HL-60 (cell line): ENCODE measurements at regions not wholly inside any gene's neighbourhood (a gene's known extent, or its start where the extent isn't known, plus 50 kb on each side); places are given as distances from the start of the nearest gene placed in this dataset.

Source experiments
- DNase-seq, 2 experiments: peaks; one replicate each; pipeline ENCODE4 v3.0.0-alpha.2; 2010 to 2020; ENCODE audit warnings: low read depth in 1 of 2, low spot score in 1 of 2
- H3K27ac ChIP-seq: fragments of 250-450 bp; sonication (Bioruptor Pico); replicated peaks from 2 replicates; pipeline ENCODE4 v1.5.1; 2020; ENCODE audit warnings: mild to moderate bottlenecking, moderate library complexity
- H3K27me3 ChIP-seq: fragments of 250-450 bp; sonication (Bioruptor Pico); 2 replicates; pipeline ENCODE4 v1.5.1; 2021; ENCODE audit warnings: mild to moderate bottlenecking, moderate library complexity; ENCODE audit not compliant: insufficient read depth, poor library complexity, severe bottlenecking
- H3K4me3 ChIP-seq: replicated peaks from 2 replicates; pipeline ENCODE4 v1.5.1; 2011; ENCODE audit warnings: mild to moderate bottlenecking, control low read depth, low read length; ENCODE audit not compliant: insufficient read depth
- CTCF ChIP-seq: IDR thresholded peaks from one replicate; pipeline ENCODE4 v1.5.1; 2011; ENCODE audit warnings: low read length, control low read depth, inconsistent platforms; ENCODE audit not compliant: insufficient read depth
- GABPA ChIP-seq: IDR thresholded peaks from 2 replicates; pipeline ENCODE4 v1.6.1; 2012; ENCODE audit warnings: low read depth
- POLR2AphosphoS5 ChIP-seq: IDR thresholded peaks from 2 replicates; pipeline ENCODE4 v1.6.1; 2012; ENCODE audit warnings: low read depth
- REST ChIP-seq: IDR thresholded peaks from 2 replicates; pipeline ENCODE4 v1.6.1; 2012; ENCODE audit warnings: low read depth; ENCODE audit not compliant: insufficient replicate concordance
- SPI1 ChIP-seq: IDR thresholded peaks from 2 replicates; pipeline ENCODE4 v1.6.1; 2012; ENCODE audit warnings: low read depth, mild to moderate bottlenecking, borderline replicate concordance

- H3K27ac ChIP-seq: no peak overlapping the region
- TF ChIP-seq GABPA: no peak
- no peak for TF ChIP-seq CTCF
- no peak for TF ChIP-seq SPI1
- TF ChIP-seq REST: no peak
- no peak for TF ChIP-seq POLR2AphosphoS5
- no peaks in the 10 kb centered on the region for H3K27me3 ChIP-seq
- DNase-seq: no peak
- H3K4me3 ChIP-seq: no peak overlapping the region
Observed at GRCh38 chr6:131379948-131380347, 193.1 kb upstream of the ARG1 start.

GRCh38 chr6:131381052-131381708 is 191.8 kb upstream of the ARG1 start:
- TF ChIP-seq REST (no peak), CTCF (no peak), POLR2AphosphoS5 (no peak), SPI1 (no peak), GABPA (no peak)
- no peak overlapping the region for H3K4me3 ChIP-seq
- DNase-seq: no peak

GRCh38 chr6:131381709-131382093 is 191.3 kb upstream of the ARG1 start:
- DNase-seq: no peak
- no peak overlapping the region for H3K27ac ChIP-seq

More at GRCh38 chr6:131381052-131381708, 191.8 kb upstream of the ARG1 start:
- Histone ChIP-seq H3K27me3 (no peaks in the 10 kb centered on the region), H3K27ac (no peak overlapping the region)

More at GRCh38 chr6:131381709-131382093, 191.3 kb upstream of the ARG1 start:
- no peak overlapping the region for H3K4me3 ChIP-seq
- TF ChIP-seq REST: peak; percentile 58
- TF ChIP-seq CTCF: no peak
- no peaks in the 10 kb centered on the region for H3K27me3 ChIP-seq
